HCT116 (cell line): ENCODE measurements at regions not wholly inside any gene's neighbourhood (a gene's known extent, or its start where the extent isn't known, plus 50 kb on each side); places are given as distances from the start of the nearest gene placed in this dataset.

Source experiments
- ATAC-seq: fragments of 200-7000 bp; cut with Tn5 transposase; 2 replicates; pipeline ENCODE4 v1.9.1; 2020; ENCODE audit warnings: mild to moderate bottlenecking, moderate library complexity
- BruUV-seq: library from RNA; stranded (reverse); fragments of 400-500 nt; replicated peaks from 2 replicates; lab custom pipeline; 2021; lab: Mats Ljungman, UMichigan
- CTCF ChIA-PET: fragments of 300-600 bp; sonication (Branson Sonifier 250); formaldehyde crosslinking; loops from one replicate; lab custom pipeline; 2021; ENCODE audit warnings: antibody characterized with exemption; lab: Charles Lee
- POLR2A ChIA-PET: fragments of 300-600, 350-600 bp; sonication (Branson Sonifier 250); formaldehyde crosslinking; loops from one replicate; lab custom pipeline; 2021; ENCODE audit warnings: antibody characterized with exemption; lab: Charles Lee
- RAD21 ChIA-PET, 2 experiments: fragments of 300-600 bp; sonication (Branson Sonifier 250); formaldehyde crosslinking; loops; one replicate each; lab custom pipeline; 2023; ENCODE audit warnings: low total read pairs in 2 of 2; ENCODE audit not compliant: uncharacterized antibody in 2 of 2, unreplicated experiment in 2 of 2, low non-redundant PET in 1 of 2; lab: Charles Lee
- DNase-seq: peaks from one replicate; pipeline ENCODE4 v3.0.0-alpha.2; 2010; ENCODE audit warnings: low read depth, low spot score
- H2AFZ ChIP-seq: fragments of 200-600 bp; shearing (Covaris generic), sonication (generic); 2 replicates; pipeline ENCODE4 v1.6.1; 2017; ENCODE audit warnings: low read depth, mixed run types, mixed read lengths, antibody characterized with exemption, low read length; ENCODE audit not compliant: poor library complexity, severe bottlenecking
- H3K27ac ChIP-seq: 2 replicates; pipeline ENCODE4 v1.5.1; 2012; ENCODE audit warnings: low read depth, low read length
- H3K27me3 ChIP-seq: fragments of 200-600 bp; sonication (generic); 2 replicates; pipeline ENCODE4 v1.6.1; 2016; ENCODE audit warnings: mixed run types, low read length, mixed read lengths; ENCODE audit not compliant: insufficient read depth
- H3K36me3 ChIP-seq, 2 experiments: fragments of 200-500 bp in 1 of 2; fragments of 200-600 bp in 1 of 2; sonication (Bioruptor generic) in 1 of 2; sonication (generic) in 1 of 2; 2 replicates each; pipeline versions ENCODE4 v1.5.1 to v1.6.1; 2014 to 2016; ENCODE audit warnings: low read length in 2 of 2, inconsistent platforms in 1 of 2, mixed read lengths in 1 of 2, mixed run types in 1 of 2; ENCODE audit not compliant: insufficient read depth in 2 of 2, control insufficient read depth in 1 of 2
- H3K4me1 ChIP-seq, 2 experiments: fragments of 200-600 bp in 1 of 2; sonication (generic) in 1 of 2; 2 replicates each; pipeline versions ENCODE4 v1.5.1 to v1.6.1; 2012 to 2017; ENCODE audit warnings: low read length in 2 of 2, inconsistent platforms in 1 of 2, mild to moderate bottlenecking in 1 of 2, mixed read lengths in 1 of 2, mixed run types in 1 of 2, moderate library complexity in 1 of 2; ENCODE audit not compliant: insufficient read depth in 2 of 2, control insufficient read depth in 1 of 2
- H3K4me2 ChIP-seq: fragments of 200-600 bp; sonication (generic); 2 replicates; pipeline ENCODE4 v1.6.1; 2017; ENCODE audit warnings: mixed run types, low read length, mixed read lengths
- H3K4me3 ChIP-seq, 2 experiments: fragments of 200-600 bp in 1 of 2; sonication (generic) in 1 of 2; replicated peaks in 1 of 2; 2 replicates each; pipeline ENCODE4 v1.5.1; 2011 to 2016; ENCODE audit warnings: low read length in 2 of 2, control low read depth in 1 of 2, low read depth in 1 of 2, mild to moderate bottlenecking in 1 of 2, mixed read lengths in 1 of 2, mixed run types in 1 of 2
- H3K79me2 ChIP-seq: fragments of 200-600 bp; sonication (generic); 2 replicates; pipeline ENCODE4 v1.6.1; 2017; ENCODE audit warnings: mild to moderate bottlenecking, mixed run types, low read length, moderate library complexity, mixed read lengths; ENCODE audit not compliant: insufficient read depth
- H3K9ac ChIP-seq: fragments of 200-600 bp; sonication (generic); 2 replicates; pipeline ENCODE4 v1.6.1; 2016; ENCODE audit warnings: low read length, mixed read lengths
- H3K9me2 ChIP-seq: fragments of 200-600 bp; sonication (generic), shearing (Covaris generic); 2 replicates; pipeline ENCODE4 v1.6.1; 2017; ENCODE audit warnings: mixed run types, mild to moderate bottlenecking, moderate library complexity; ENCODE audit not compliant: insufficient read depth
- H3K9me3 ChIP-seq, 2 experiments: fragments of 200-500 bp in 1 of 2; fragments of 200-600 bp in 1 of 2; sonication (Bioruptor generic) in 1 of 2; sonication (generic) in 1 of 2; 2 replicates each; pipeline ENCODE4 v1.6.1; 2014 to 2017; ENCODE audit warnings: low read length in 2 of 2, mixed read lengths in 2 of 2, inconsistent platforms in 1 of 2, low read depth in 1 of 2, mild to moderate bottlenecking in 1 of 2, mixed run types in 1 of 2, moderate library complexity in 1 of 2; ENCODE audit not compliant: control insufficient read depth in 1 of 2, insufficient read depth in 1 of 2
- H4K20me1 ChIP-seq: fragments of 200-600 bp; sonication (generic), shearing (Covaris generic); 2 replicates; pipeline ENCODE4 v1.6.1; 2017; ENCODE audit warnings: mixed run types, mild to moderate bottlenecking, moderate library complexity; ENCODE audit not compliant: insufficient read depth
- CEBPB ChIP-seq: IDR thresholded peaks from 2 replicates; pipeline ENCODE4 v1.6.1; 2012; ENCODE audit warnings: low read depth
- EGR1 ChIP-seq: IDR thresholded peaks from 2 replicates; pipeline ENCODE4 v1.6.1; 2012; ENCODE audit warnings: low read depth
- ELF1 ChIP-seq: IDR thresholded peaks from 2 replicates; pipeline ENCODE4 v1.6.1; 2012; ENCODE audit warnings: low read depth, borderline replicate concordance
- EZH2 ChIP-seq: fragments of 200-600 bp; sonication (generic); IDR thresholded peaks from 2 replicates; pipeline ENCODE4 v1.6.1; 2017; ENCODE audit warnings: antibody characterized with exemption, mixed run types
- EZH2phosphoT487 ChIP-seq: fragments of 200-600 bp; IDR thresholded peaks from 2 replicates; pipeline ENCODE4 v1.6.1; 2018; ENCODE audit warnings: antibody characterized with exemption, borderline replicate concordance
- JUND ChIP-seq: IDR thresholded peaks from 2 replicates; pipeline ENCODE4 v1.6.1; 2012
- POLR2A ChIP-seq: IDR thresholded peaks from 2 replicates; pipeline ENCODE4 v1.7.0; 2011; ENCODE audit warnings: borderline replicate concordance; ENCODE audit not compliant: insufficient read depth, insufficient read length; ENCODE audit errors: extremely low read depth
- SIN3A ChIP-seq: IDR thresholded peaks from 2 replicates; pipeline ENCODE4 v1.6.1; 2012; ENCODE audit warnings: low read depth
- SP1 ChIP-seq: IDR thresholded peaks from 2 replicates; pipeline ENCODE4 v1.6.1; 2012; ENCODE audit warnings: low read depth
- TCF7L2 ChIP-seq: IDR thresholded peaks from 2 replicates; pipeline ENCODE4 v1.7.0; 2011; ENCODE audit warnings: borderline replicate concordance, inconsistent platforms; ENCODE audit not compliant: insufficient read depth, insufficient read length; ENCODE audit errors: extremely low read depth
- ZFX ChIP-seq: fragments of 450-650 bp; IDR thresholded peaks from 2 replicates; pipeline ENCODE4 v1.6.1; 2017
- ZNF274 ChIP-seq: fragments of 200-500 bp; sonication (Bioruptor generic); IDR thresholded peaks from 2 replicates; pipeline ENCODE4 v1.6.1; 2014; ENCODE audit warnings: mild to moderate bottlenecking, low read depth, low read length, inconsistent platforms
- intact Hi-C: fragments of 100-400 bp; cut with micrococcal nuclease; formaldehyde crosslinking; loops from 2 replicates; pipeline ENCODE4 v1.10.0; 2022
- TF ChIP-seq, protein P1 (sequence below): IDR thresholded peaks from 2 replicates; pipeline ENCODE4 v1.6.1; 2012
- TF ChIP-seq, protein P2 (sequence below), 3 experiments: fragments of 200-600 bp in 1 of 3; sonication (generic) in 1 of 3; IDR thresholded peaks in 2 of 3; conservative IDR thresholded peaks in 1 of 3; 2 replicates each; pipeline ENCODE4 v1.5.1; 2012 to 2017; ENCODE audit warnings: low read depth in 2 of 3, low read length in 2 of 3, antibody characterized with exemption in 1 of 3, borderline replicate concordance in 1 of 3, control low read depth in 1 of 3, mild to moderate bottlenecking in 1 of 3, mixed read lengths in 1 of 3, mixed run types in 1 of 3, moderate library complexity in 1 of 3; ENCODE audit not compliant: insufficient read depth in 1 of 3
- TF ChIP-seq, protein P3 (sequence below): IDR thresholded peaks from 2 replicates; pipeline ENCODE4 v1.6.1; 2011; ENCODE audit warnings: mild to moderate bottlenecking, low read length, moderate library complexity; ENCODE audit not compliant: insufficient replicate concordance; ENCODE audit errors: extremely low read depth

GRCh38 chr10:21273400-21273968, 252.0 kb downstream of the SKIDA1 start:
- Histone ChIP-seq H4K20me1 (no peaks in the 10 kb centered on the region), H3K79me2 (no peaks in the 10 kb centered on the region), H3K4me3 (no peak overlapping the region), H3K9me2 (no peaks in the 10 kb centered on the region), H3K36me3 (no peaks in the 10 kb centered on the region), H3K27me3 (no peaks in the 10 kb centered on the region), H3K9me3 (no peaks in the 10 kb centered on the region), H3K4me2 (no peak overlapping the region), H3K9ac (no peak overlapping the region), H3K27ac (no peak overlapping the region), H3K4me1 (peaks cover 9 to 26% of the 10 kb centered on the region in 2 experiments; a peak in 3 of 4 replicates), H2AFZ (no peak overlapping the region)
- ChIA-PET RAD21 (no interaction called here), CTCF (interaction anchor here (1.0 to 1.7 kb wide), 2 partner anchors 32 to 195 kb away, joined by 3 to 4 read pairs; no protein-coding TSS in a partner anchor), POLR2A (no interaction called here)
- intact Hi-C loops, result loop anchor here (1.0 kb wide), 1 partner anchor 255 kb away; no protein-coding TSS in a partner anchor
- TF ChIP-seq SIN3A (no peak), EZH2phosphoT487 (no peak), SP1 (no peak), EZH2 (no peak), JUND (no peak), ZFX (no peak), TCF7L2 (no peak), ELF1 (no peak), ZNF274 (no peak), EGR1 (no peak), POLR2A (no peak), CEBPB (no peak)
- TF ChIP-seq, protein P1, sequence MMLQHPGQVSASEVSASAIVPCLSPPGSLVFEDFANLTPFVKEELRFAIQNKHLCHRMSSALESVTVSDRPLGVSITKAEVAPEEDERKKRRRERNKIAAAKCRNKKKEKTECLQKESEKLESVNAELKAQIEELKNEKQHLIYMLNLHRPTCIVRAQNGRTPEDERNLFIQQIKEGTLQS, result no peak
- TF ChIP-seq, protein P2, sequence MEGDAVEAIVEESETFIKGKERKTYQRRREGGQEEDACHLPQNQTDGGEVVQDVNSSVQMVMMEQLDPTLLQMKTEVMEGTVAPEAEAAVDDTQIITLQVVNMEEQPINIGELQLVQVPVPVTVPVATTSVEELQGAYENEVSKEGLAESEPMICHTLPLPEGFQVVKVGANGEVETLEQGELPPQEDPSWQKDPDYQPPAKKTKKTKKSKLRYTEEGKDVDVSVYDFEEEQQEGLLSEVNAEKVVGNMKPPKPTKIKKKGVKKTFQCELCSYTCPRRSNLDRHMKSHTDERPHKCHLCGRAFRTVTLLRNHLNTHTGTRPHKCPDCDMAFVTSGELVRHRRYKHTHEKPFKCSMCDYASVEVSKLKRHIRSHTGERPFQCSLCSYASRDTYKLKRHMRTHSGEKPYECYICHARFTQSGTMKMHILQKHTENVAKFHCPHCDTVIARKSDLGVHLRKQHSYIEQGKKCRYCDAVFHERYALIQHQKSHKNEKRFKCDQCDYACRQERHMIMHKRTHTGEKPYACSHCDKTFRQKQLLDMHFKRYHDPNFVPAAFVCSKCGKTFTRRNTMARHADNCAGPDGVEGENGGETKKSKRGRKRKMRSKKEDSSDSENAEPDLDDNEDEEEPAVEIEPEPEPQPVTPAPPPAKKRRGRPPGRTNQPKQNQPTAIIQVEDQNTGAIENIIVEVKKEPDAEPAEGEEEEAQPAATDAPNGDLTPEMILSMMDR (IDR thresholded peaks at IDR 0.05 in 2 of 3, conservative IDR thresholded peaks at IDR 0.05 in 1 of 3; ENCODE audit: borderline replicate concordance in 1 of 3, insufficient read depth in 1 of 3, low read depth in 2 of 3, low read length in 2 of 3), result no peak
- TF ChIP-seq, protein P3, sequence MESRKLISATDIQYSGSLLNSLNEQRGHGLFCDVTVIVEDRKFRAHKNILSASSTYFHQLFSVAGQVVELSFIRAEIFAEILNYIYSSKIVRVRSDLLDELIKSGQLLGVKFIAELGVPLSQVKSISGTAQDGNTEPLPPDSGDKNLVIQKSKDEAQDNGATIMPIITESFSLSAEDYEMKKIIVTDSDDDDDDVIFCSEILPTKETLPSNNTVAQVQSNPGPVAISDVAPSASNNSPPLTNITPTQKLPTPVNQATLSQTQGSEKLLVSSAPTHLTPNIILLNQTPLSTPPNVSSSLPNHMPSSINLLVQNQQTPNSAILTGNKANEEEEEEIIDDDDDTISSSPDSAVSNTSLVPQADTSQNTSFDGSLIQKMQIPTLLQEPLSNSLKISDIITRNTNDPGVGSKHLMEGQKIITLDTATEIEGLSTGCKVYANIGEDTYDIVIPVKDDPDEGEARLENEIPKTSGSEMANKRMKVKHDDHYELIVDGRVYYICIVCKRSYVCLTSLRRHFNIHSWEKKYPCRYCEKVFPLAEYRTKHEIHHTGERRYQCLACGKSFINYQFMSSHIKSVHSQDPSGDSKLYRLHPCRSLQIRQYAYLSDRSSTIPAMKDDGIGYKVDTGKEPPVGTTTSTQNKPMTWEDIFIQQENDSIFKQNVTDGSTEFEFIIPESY, result no peak
- ATAC-seq (no peak), DNase-seq (no peak)
- BruUV-seq, result no TSS peak
